Progenitor cell of endocrine pancreas (in vitro differentiated cells): ENCODE measurements at regions not wholly inside any gene's neighbourhood (a gene's known extent, or its start where the extent isn't known, plus 50 kb on each side); places are given as distances from the start of the nearest gene placed in this dataset.

Source experiments
- DNase-seq: peaks from one replicate; pipeline ENCODE4 v3.0.0; 2021; ENCODE audit warnings: low spot score; ENCODE audit not compliant: unreplicated experiment
- H3K27ac Mint-ChIP-seq: 2 replicates; pipeline ENCODE4 v1.8.0; 2021; ENCODE audit warnings: mild to moderate bottlenecking, moderate library complexity, mixed read lengths
- H3K27me3 Mint-ChIP-seq: 2 replicates; pipeline ENCODE4 v1.8.0; 2021; ENCODE audit warnings: mixed read lengths
- H3K36me3 Mint-ChIP-seq: 2 replicates; pipeline ENCODE4 v1.8.0; 2022; ENCODE audit warnings: mixed read lengths; ENCODE audit not compliant: insufficient read depth
- H3K4me1 Mint-ChIP-seq: 2 replicates; pipeline ENCODE4 v1.8.0; 2021; ENCODE audit warnings: low read depth, mixed read lengths
- H3K4me3 Mint-ChIP-seq: 2 replicates; pipeline ENCODE4 v1.8.0; 2021; ENCODE audit warnings: low read depth, mild to moderate bottlenecking, moderate library complexity, mixed read lengths
- H3K9me3 Mint-ChIP-seq: 2 replicates; pipeline ENCODE4 v1.8.0; 2021; ENCODE audit warnings: low read depth, mixed read lengths
- TF ChIP-seq, protein P1 (sequence below): fragments of 200-600 bp; sonication (generic); IDR thresholded peaks from one replicate; pipeline ENCODE4 v1.5.0; 2021; ENCODE audit warnings: antibody characterized with exemption, mild to moderate bottlenecking; ENCODE audit not compliant: unreplicated experiment

DNA sequence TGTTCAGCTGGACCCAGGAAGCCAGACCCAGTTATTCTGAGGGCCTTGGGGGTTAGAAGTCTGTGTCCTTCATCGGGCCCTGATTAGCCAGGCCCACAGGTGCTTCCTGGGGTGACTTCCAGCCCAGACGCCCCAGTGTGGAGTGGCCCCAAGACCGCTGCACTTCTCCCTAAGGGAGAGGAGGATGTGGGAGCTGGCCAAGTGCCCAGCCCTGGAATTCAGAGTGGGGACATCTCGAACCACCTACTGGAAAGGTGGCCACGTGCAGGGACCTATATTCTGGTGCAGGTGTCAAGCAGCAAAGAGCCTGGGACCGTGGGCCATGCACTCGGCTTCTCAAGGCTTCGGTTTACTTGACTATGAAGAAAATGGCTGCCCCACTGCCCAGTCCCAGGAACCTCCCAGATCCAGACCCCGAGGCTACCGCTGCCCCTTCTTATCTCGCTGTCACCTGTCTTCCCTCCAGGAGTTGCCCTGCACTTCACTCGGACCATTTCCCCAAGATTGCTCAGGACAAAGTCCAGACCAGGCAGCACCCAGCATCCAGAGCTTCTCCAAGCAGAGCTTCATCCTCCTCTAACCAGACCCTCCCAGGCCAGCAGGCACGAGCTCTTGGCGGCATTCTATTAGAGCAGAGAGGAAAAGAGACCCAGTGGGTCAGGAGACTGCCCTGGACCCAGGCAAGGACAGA is 142.8 kb upstream of the ID2 start:
- peaks cover 20% of the 10 kb centered on the region for H3K27me3 Mint-ChIP-seq
- H3K36me3 Mint-ChIP-seq = no peaks in the 10 kb centered on the region
- H3K4me1 Mint-ChIP-seq = peaks cover 39% of the 10 kb centered on the region
- H3K9me3 Mint-ChIP-seq = no peaks in the 10 kb centered on the region
- TF ChIP-seq, protein P1, sequence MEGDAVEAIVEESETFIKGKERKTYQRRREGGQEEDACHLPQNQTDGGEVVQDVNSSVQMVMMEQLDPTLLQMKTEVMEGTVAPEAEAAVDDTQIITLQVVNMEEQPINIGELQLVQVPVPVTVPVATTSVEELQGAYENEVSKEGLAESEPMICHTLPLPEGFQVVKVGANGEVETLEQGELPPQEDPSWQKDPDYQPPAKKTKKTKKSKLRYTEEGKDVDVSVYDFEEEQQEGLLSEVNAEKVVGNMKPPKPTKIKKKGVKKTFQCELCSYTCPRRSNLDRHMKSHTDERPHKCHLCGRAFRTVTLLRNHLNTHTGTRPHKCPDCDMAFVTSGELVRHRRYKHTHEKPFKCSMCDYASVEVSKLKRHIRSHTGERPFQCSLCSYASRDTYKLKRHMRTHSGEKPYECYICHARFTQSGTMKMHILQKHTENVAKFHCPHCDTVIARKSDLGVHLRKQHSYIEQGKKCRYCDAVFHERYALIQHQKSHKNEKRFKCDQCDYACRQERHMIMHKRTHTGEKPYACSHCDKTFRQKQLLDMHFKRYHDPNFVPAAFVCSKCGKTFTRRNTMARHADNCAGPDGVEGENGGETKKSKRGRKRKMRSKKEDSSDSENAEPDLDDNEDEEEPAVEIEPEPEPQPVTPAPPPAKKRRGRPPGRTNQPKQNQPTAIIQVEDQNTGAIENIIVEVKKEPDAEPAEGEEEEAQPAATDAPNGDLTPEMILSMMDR = no peak
- no peak for DNase-seq
- H3K27ac Mint-ChIP-seq = no peak overlapping the region
- H3K4me3 Mint-ChIP-seq = no peak overlapping the region

DNA sequence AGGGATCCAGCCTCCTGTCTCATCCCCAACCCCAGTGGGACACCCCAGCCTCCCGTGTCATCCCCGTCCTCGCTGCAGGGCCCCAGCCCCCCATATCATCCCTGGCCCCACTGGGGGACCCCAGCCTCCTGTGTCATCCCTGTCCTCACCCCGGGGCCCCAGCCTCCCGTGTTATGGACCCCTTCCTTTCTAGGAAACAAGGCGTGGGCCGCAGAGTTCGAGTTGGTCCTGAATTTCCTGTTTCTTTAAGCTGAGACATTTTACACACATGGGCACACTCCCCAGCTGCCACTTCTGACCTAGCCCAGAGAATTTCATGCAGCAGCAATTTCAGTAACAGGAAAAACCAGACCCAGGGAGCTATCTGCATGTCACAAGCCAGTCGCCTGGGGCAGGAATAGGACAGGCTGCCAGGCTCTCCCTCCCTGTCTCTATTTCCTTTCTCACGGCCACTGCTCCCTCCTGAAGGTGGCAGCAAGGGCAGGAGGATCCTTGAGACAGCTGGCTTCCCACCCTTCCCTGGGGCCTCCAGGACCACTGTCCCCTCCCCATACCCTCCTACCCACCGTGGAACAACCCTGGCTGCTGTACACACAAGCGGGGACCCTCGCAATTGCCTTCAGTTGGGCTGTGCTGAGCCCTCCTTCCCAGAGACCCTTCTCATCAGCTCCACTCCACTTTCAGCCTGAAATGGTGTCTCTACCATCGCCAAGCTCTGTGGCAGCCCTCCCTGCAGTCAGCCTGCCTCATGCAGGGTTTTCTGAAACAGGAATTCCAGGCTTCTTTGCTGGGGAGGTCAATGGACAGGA is 141.9 kb upstream of the ID2 start:
- peaks cover 20% of the 10 kb centered on the region for H3K27me3 Mint-ChIP-seq
- TF ChIP-seq, protein P1 = no peak
- no peaks in the 10 kb centered on the region for H3K36me3 Mint-ChIP-seq
- H3K9me3 Mint-ChIP-seq = no peaks in the 10 kb centered on the region
- peaks cover 39% of the 10 kb centered on the region for H3K4me1 Mint-ChIP-seq
- no peak overlapping the region for H3K4me3 Mint-ChIP-seq
- DNase-seq = no peak
- peak overlapping the region; percentile 18 for H3K27ac Mint-ChIP-seq

DNA sequence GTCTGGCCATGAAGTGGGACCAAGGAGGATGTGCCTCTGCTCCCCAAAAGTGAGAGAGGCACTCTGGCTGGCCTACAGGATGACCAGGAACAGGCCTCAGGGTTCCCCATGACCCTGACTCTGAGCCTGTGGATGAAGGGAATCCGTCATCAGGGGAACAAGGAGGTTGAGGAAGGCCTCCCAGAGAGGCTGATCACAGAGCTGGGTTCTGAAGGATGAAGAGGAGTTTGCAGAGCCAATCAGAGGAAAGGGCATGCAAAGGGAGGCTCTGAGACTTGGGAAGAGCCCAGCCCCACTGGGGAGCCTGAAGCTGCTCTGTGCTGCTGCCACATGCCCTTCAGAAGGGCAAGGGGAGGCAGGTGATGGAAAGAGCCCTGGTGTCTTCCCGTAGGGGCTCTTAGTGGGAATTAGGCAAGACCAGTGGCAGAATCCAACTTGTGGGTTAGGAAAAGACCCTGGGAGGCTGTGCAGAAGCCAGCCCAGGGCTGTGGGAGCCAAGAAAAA is 141.3 kb upstream of the ID2 start:
- no peak for DNase-seq
- TF ChIP-seq, protein P1 = no peak
- Mint-ChIP-seq H3K27ac (no peak overlapping the region), H3K36me3 (no peaks in the 10 kb centered on the region), H3K27me3 (peaks cover 20% of the 10 kb centered on the region), H3K4me3 (no peak overlapping the region), H3K4me1 (peaks cover 38% of the 10 kb centered on the region), H3K9me3 (no peaks in the 10 kb centered on the region)

DNA sequence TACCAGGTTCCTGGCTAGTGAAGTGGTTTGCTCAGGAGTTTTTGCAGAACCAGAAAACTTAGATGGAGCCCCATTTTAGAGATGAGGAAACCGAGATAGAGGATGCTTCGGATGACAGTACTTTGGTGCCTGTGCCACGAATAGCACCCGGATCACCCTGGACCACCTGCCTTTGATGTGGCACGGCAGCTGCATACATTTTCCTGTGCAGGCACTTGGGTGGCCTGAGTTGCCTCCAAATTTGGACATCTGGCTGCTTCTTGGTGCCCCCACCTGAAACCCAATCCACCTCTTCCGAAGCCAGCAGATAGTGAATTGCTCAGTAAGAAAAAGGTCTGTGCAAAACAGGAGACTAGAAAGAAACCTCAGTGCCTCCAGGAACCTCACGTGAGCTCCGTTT is 140.6 kb upstream of the ID2 start:
- Mint-ChIP-seq H3K27me3 (peaks cover 20% of the 10 kb centered on the region), H3K9me3 (no peaks in the 10 kb centered on the region), H3K4me3 (no peak overlapping the region), H3K27ac (no peak overlapping the region), H3K36me3 (no peaks in the 10 kb centered on the region), H3K4me1 (peaks cover 33% of the 10 kb centered on the region)
- DNase-seq = no peak
- TF ChIP-seq, protein P1 = no peak

- peaks cover 20% of the 10 kb centered on the region for H3K27me3 Mint-ChIP-seq
- peaks cover 29% of the 10 kb centered on the region for H3K4me1 Mint-ChIP-seq
- H3K4me3 Mint-ChIP-seq = no peak overlapping the region
Measured at GRCh38 chr2:8541636-8542035, 140.2 kb upstream of the ID2 start.

More at GRCh38 chr2:8541636-8542035, 140.2 kb upstream of the ID2 start:
- Mint-ChIP-seq H3K36me3 (no peaks in the 10 kb centered on the region), H3K9me3 (no peaks in the 10 kb centered on the region), H3K27ac (no peak overlapping the region)
- no peak for DNase-seq
- TF ChIP-seq, protein P1 = no peak
